AG09309 (cell line): ENCODE measurements at regions not wholly inside any gene's neighbourhood (a gene's known extent, or its start where the extent isn't known, plus 50 kb on each side); places are given as distances from the start of the nearest gene placed in this dataset.
A peak's percentile ranks its signal among the peaks of the same experiment; 100 is the strongest.

ENCODE experiments used
- DNase-seq: peaks from one replicate; pipeline ENCODE4 v3.0.0-alpha.2; 2010; ENCODE audit warnings: low read depth
- H3K4me3 ChIP-seq: 2 replicates; pipeline ENCODE4 v1.5.1; 2011; ENCODE audit warnings: mild to moderate bottlenecking, low read depth, low read length, moderate library complexity; ENCODE audit not compliant: control insufficient read depth
- CTCF ChIP-seq: IDR thresholded peaks from 2 replicates; pipeline ENCODE4 v1.5.1; 2011; ENCODE audit warnings: mild to moderate bottlenecking, low read depth, low read length, inconsistent platforms; ENCODE audit not compliant: insufficient read depth, control insufficient read depth; ENCODE audit errors: missing control alignments

DNA sequence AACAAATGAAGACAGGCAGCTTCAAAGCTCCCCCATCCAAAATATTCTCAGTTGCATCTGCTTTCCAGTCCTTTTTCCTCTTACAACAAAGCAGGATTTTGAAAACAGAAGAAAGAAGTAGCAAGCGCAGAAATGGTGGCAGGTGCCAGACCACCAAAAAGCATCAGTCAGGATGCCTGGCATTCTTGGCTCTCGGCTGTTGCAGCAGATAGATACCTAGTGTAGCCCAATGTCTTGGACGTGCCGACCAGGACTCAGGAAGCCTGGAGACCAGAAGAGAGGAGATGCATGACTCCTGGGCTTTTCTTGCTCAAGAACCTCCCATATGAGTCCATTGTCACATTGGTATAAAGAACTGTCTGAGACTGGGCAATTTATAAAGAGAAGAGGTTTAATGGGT is 115.2 kb downstream of the RAB18 start:
- no peak for TF ChIP-seq CTCF
- no peak overlapping the region for H3K4me3 ChIP-seq
- DNase-seq: no peak

GRCh38 chr10:27620430-27621397 is 116.6 kb downstream of the RAB18 start:
- H3K4me3 ChIP-seq: no peak overlapping the region
- DNase-seq: peak; percentile 92
- TF ChIP-seq CTCF: no peak

GRCh38 chr10:27621461-27621860 is 117.4 kb downstream of the RAB18 start:
- TF ChIP-seq CTCF: no peak
- no peak overlapping the region for H3K4me3 ChIP-seq
- no peak for DNase-seq

DNA sequence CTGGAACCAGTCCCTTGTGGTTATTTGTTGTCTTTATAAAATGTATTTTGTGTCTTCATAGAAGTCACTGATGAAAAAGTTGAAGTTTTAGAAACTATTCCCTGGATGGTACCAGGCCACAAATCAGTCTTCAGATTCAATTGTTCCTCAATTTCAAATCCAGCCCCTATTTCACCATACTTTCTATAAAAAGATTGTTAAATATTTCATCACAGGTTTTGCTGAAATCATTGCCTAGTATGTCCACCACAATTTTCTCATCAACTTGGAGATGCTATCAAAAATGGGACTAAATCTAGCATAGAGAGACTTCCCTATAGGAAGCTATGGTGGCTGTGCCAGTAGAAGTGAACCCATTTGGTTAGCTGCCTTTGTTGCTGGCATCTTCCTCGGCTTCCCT is 118.5 kb downstream of the RAB18 start:
- no peak overlapping the region for H3K4me3 ChIP-seq
- DNase-seq: no peak
- no peak for TF ChIP-seq CTCF
